ENCODE measurements at regions not wholly inside any gene's neighbourhood (a gene's known extent, or its start where the extent isn't known, plus 50 kb on each side); places are given as distances from the start of the nearest gene placed in this dataset.
"Not testable (repeated sequence)": the region's sequence is repeated elsewhere in the genome, so short reads cannot be mapped to it uniquely, and the experiment has no call there.

GRCh38 chrX:118257781-118258180 lies 88.1 kb upstream of the WDR44 start:
- DNase-seq (ENCODE audit: low spot score) = no peak

GRCh38 chrX:118259213-118259612 lies 86.7 kb upstream of the WDR44 start:
- no peak for DNase-seq (ENCODE audit: low spot score)

GRCh38 chrX:118261151-118261550 lies 84.8 kb upstream of the WDR44 start:
- DNase-seq (ENCODE audit: low spot score) = no peak

- no peak for DNase-seq (ENCODE audit: low spot score)
These were observed 74.1 kb upstream of the WDR44 start for GRCh38 chrX:118271775-118272174.

- no peak for DNase-seq (ENCODE audit: low spot score)
These were observed 73.7 kb upstream of the WDR44 start for GRCh38 chrX:118272242-118272641.

- DNase-seq (ENCODE audit: low spot score) = no peak
These were observed 59.7 kb upstream of the WDR44 start for GRCh38 chrX:118286066-118286762.

GRCh38 chrX:118295818-118296217 lies 50.1 kb upstream of the WDR44 start:
- not testable (repeated sequence) for DNase-seq (ENCODE audit: low spot score)
